Myocyte (in vitro differentiated cells): ENCODE measurements at regions not wholly inside any gene's neighbourhood (a gene's known extent, or its start where the extent isn't known, plus 50 kb on each side); places are given as distances from the start of the nearest gene placed in this dataset.

ENCODE experiments used
- DNase-seq: peaks from one replicate; pipeline ENCODE4 v3.0.0-alpha.2; 2012; ENCODE audit warnings: low read depth

DNA sequence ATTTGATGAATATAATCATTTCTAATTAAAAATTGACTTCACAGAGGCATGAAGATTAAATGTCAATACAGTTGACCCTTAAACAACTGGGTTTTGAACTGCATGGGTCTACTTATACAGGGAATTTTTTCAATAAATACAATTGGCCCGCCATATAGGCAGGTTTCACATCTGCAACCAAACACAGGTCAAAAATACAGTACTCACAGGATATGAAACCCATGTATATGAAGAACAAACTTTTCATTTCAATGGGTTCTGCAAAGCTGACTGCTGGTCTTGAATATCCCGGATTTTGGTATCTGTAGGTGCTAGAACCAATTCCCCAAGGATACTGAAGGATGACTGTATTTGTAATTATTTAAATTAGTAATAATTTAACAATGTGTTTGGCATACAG, 555.6 kb downstream of the EPHA4 start:
- no peak for DNase-seq

DNA sequence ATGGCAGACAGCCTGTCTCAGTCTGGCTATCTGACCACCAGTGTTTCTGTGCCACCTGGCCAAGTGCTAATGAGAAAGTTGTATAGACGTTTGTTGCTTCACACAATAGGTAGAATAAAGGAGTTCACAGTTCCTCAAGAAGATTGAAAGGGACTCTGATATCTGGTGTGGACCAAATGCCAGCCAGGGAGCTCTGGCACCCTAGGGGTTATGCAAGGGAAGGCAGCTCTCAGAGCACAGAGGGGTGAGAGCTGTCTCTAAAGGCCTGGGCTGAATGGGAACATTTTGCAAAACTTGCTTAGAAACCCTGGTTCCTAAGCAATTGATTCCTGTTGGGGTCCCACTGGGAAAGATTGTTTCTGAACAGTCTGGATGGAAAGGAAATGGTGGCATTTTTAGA, 553.8 kb downstream of the EPHA4 start:
- DNase-seq = no peak

DNA sequence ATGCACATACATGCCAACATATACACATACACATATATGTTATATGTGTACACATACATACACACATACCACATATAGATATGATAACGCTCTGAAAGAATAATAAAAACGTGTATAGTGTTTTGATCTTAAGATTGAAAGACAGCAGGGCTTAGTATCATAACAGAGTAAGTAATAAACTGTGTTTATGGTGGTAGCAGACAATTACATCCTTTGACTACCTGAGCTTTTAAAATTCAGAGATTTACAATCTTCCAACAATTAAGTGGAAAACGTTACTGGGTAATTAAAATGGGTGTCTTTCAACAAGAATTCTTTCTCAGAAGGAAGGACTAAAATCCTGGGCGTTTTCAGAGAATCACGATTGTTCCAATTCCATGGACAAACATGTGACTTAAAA, 552.4 kb downstream of the EPHA4 start:
- no peak for DNase-seq

DNA sequence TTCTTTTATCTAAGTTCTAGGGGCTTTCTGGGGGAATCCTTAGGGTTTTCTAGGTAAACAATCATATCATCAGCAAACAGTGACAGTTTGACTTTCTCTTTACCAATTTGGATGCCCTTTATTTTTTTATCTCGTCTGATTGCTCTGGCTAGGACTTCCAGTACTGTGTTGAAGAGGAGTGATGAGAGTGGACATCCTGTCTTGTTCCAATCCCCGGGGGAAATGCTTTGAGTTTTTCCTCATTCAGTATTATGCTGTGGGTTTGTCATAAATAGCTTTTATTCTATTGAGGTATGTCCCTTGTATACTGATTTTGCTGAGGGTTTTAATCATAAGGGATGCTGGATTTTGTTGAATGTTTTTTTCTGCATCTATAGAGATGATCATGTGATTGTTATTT, 549.5 kb downstream of the EPHA4 start:
- no peak for DNase-seq

DNA sequence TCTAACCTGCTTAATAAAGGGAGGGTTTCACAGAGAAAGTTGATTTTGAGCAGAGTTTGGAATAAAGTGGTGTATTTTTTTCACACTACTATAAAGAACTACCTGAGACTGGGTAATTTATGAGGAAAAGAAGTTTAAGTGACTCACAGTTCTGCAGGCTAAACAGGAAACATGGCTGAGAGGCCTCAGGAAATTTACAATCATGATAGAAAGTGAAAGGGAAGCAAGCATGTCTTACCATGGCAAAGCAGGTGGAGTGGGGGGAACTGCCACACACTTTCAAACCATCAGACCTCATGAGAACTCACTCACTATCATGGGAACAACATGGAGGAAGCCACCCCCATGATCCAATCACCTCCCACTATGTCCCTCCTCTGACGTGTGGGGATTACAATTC, 546.7 kb downstream of the EPHA4 start:
- no peak for DNase-seq

DNA sequence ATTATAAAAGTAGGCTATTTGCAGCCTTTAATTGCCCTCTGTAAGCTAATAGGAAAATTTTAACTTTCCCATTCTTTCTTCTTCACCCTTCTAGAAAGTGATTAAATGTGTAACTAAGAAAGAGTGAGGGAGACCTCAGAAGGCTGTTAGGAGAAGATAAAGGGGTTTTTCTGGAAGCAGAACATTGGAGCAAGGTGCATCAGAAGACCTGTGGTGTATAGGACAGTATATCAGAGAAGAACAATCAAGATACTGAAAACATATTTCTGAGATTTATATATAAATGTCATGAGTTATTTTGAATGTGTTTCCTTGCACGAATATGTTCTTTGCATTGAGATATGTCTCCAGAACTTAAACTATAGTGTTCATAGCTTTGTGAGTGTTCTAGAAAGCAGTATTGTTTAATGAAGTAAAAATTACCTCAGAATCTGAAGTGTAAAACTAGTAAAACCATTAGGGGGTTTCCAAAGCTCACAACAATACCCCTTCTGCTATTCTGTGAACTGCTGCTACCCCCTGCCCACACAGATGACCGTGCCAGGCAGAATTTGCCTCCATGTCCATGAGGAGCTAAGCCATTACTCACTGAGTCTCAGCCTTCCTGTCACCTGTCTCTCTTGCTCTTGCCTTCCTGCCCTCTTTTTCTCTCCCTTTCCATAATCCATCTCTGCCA, 537.9 kb downstream of the EPHA4 start:
- no peak for DNase-seq

DNA sequence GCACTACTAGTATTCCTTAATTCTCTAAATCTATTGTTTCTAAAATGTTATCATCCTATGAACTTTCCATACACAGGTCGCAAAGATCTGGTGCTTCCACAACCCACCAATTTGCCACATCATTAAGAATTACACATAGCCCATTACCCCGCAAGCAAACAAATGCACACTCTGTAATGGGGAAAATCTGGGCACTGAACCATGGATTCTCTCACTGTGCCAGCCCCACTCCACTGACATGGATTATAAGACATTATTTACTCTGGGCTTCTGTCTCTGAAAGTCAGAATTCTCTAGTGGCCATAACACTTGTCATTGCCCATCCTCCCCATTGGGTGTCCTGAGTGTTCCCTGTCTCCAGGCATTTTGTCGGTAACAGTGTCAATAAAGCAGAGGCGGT, 537.1 kb downstream of the EPHA4 start:
- DNase-seq = no peak

DNA sequence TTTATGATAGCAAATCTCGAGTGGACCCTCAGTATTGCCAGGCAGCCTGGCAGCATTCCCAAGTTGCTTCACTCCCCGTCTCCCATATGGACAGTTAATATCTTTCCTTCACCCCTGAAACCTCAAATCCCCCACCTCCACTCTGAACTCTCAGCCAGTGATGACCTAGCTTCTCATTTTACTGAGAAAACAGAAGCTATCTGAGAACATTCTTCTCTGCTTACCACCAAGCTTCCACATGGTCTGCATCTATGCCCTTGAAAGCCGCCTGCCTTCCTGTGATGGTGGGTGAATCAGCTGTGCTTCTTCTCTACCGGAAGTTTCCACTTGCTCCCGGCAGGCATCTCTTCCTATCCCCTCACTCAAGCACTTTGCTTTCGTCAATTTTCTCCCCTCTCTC, 529.2 kb downstream of the EPHA4 start:
- peak; percentile 16 for DNase-seq

DNA sequence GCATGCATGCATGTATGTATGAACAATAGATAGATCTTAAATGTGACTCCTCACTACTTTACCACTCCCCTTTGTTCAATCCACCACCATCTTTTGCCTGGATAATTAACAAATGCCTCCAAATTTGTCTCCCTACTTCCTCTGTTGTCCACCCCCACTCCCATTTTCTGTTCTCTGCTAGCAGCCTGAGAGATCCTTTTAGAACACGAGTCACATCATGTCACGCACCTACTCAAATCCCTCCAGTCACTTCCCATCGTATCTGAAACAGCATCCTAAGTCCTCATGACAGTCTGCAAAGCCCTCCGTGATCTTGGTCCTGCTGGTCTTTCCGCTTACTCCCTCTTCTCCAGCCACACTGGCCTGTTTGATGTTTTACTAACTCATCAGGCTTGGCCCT, 527.3 kb downstream of the EPHA4 start:
- DNase-seq = no peak

DNA sequence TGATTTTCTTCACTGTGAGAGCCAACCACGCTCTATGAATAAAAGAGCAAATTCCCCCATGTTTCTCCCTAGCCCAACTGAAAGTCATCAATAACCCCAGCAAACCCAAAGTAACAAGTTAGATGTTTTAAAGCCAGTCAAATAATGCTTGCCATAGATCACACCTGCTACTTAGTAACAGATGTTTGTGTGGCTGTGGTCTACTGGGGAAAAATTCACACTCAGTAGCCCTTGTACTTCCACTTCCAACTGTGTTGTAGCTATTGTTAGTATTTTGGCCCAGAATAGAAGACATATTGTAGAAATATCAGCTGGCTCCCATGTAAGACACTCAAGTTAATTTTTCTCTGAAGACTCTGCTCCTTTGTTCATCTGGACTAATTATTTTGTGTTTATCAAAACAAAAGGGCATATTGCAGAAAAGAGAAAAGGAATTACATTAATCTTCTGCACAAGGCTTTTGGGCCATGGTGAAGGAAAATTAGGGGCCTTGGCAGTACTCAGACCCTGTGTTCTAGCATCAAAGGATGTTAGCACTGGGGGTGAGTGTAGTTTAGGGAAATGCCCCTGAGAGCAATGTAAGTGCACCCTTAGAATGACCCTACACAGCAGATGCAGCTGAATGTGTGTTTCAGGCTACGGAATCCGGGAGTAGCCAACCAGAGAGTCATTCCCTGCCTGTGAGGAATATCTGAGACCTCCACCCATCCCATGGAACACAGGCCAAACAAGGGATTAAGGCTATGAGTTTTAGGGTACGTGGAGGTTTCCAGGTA, 521.9 kb downstream of the EPHA4 start:
- peak; percentile 59 for DNase-seq

DNA sequence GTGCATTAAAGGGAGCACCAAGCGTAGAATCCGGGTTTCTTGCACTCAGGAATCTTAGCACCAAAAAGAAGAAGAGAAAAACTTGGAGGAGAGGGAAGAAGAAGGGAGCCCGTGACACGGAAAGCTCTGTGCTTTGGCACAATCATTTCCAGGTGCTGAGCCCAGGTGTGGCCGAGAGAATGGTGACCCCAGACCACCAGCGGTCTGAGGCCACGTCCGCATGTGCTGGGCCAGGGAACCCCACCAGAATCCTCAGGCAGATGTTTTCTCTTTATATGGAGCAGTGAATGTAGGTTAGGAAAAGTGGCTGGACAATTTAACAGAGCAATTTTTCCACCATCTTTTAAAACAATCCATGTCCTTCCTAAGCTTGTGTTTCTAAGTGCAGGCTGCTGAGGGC, 520.9 kb downstream of the EPHA4 start:
- no peak for DNase-seq

DNA sequence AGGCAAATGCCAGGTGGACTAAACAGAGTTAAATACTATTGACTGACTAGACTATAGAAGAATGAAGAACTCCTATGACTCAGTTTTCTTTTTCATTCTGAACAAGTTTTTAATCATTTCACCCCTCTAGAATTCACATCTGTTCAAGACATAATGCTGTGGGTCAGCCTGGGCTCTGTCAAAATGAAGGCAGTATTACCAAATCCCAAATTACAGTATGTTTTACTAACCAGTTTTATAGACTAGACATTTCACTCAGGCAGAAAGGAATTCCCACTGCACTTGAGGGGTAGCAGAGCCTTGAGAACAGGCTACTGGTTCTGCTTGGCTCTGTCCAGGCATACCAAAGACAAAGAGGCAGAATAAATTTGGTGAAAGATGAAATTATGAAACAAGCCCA, 511.7 kb downstream of the EPHA4 start:
- DNase-seq = no peak

DNA sequence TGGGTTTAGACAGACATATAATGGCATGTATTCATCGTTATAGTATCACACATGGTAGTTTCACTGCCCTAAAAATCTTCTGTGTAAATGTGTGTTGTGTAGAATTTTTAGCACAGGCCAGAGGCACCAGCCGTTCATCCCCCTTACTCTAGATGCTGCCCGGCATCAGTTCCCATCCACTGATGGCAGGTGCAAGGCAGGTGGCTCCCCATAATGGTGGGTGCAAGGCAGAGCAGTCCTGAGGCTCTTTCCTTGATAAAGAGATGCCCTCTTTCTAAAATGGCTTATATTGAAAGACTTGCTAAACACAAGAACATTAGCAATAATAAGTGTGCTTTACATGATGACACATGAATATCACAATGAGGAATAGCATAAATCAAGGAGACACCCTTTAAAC, 508.5 kb downstream of the EPHA4 start:
- DNase-seq = no peak

DNA sequence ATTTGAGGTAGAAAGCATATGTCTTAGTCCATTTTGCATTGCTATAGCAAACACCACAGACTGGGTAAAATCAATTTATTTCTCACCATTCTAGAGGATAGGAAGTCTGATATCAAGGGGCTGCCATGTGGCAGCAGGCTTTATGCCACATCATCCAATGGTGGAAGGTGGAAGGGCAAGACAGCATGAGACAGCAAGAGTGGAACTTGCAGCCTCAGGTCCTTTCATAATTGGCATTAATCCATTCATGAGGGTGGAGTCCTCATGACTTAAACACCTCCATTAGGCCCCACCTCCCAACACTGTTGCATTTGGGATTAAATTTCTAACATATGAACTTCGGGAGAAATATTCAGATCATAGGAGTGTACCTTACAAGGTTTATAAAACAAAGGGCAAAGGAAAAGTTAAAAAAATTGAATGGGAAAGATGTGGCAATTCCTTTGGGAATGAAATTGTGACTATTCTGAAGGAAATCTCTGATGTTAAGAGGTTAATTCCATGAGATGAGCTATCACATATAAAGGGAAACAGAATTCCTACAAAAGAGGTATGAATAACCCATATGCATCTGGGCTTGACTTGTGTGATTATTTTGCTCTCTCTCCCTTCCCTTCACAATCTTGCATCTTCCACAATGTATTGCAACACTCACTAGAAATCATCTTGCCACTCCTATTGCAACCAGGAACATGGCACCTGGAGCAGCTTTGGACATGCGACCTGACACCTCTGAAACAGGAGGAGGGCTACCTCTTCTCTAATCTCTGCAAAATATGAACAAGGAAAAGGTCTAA, 507.8 kb downstream of the EPHA4 start:
- no peak for DNase-seq

DNA sequence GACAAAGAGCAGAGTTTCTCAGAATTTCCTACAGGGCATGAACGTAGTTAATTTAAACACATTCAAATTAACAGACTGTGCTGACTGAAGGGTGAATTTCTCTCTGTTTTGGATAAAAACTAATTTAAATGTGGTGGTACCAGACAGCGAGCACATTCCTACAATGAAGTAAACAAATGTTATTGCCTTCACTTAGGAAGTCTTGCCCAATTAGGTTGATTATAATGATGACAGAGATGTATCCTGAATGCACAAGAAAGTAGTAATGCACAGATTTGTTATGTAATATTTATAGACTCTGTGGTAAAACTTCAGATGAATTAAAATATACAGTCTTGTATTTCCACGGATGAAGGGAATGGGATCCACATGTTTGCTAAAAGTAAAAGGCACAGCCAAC, 507.2 kb downstream of the EPHA4 start:
- no peak for DNase-seq

DNA sequence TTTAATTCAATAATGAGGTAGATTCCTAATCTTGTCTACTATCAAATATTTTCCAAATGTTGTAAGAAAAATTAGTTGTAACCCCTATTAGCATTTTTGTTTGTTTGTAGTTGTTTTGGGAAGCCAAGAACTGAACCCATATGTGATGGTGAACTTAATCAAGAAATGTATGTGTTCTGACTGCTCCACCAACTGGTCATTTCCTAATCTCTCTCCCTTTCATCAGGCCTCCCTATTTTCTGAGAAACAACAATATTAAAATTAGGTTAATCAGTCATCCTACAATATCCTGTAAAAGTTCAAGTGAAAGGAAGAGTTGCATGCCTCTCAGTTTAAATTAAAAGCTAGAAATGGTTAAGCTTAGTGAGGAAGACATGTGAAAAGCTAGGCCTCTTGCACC, 504.0 kb downstream of the EPHA4 start:
- DNase-seq = no peak

DNA sequence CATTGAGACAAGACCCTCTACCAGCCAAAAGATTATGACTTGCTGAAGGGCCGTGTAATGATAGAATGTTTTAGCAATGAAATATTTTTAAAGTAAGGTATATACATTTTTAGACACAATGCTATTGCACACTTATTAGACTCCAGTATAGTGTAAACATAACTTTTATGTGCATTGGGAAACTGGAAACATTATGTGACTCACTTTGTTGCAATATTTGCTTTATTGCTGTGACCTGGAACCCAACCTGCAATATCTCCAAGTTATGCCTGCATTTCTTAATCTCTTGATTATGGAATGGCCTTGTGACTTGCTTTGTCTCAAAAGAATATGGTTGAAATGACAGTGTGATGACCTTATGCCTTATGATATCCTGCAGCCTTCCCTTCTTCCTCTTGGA, 502.0 kb downstream of the EPHA4 start:
- no peak for DNase-seq

DNA sequence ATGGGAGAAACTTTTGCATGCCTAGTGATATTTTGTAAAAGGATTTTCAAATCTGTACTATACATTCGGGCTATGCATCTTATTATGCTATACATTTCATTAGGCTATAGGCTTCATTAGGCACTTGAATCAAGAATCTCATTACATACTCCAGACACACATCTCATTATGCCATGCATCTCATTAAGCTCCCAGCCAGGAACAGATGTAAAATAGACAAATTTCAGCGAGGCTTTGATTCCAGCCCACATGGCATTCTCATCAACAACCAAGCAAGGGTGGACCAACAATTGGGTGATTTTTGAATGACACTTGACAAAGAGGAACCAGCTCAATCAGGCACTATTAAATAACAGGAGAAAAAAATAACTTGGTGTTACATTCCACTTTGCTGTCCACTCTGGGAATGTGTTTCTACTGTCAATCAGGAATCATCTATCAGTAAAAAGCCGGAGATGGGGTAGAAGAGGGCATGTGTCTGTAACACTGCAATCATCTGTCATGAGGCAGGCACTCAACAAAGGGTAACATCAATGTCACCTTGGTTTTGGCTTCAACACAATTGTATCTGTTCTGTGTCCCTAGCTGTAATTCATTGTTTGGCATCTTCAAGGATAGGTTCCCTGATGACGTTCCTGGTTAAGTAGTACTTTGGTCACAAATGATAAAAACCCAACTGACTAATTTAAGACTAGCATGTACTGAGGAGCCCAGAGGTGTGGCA, 498.6 kb downstream of the EPHA4 start:
- DNase-seq = no peak

DNA sequence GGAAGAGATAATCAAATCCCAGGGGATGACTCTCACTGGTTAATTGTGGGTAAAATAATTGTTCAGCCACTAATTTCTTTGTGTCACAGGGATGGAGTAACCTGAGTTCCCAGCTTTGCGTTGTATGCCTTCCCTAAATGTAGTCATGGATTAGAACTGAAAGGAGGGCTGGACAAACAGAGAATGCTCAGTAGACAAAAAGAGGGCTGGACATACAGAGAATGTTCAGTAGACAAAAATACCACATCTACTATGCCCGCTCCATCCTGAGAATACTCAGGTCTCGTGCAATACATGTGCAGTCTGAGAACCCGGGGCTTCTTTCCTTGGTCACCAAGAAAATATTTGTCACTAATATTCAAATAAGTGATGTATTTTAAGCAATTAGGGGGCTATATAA, 497.9 kb downstream of the EPHA4 start:
- no peak for DNase-seq

DNA sequence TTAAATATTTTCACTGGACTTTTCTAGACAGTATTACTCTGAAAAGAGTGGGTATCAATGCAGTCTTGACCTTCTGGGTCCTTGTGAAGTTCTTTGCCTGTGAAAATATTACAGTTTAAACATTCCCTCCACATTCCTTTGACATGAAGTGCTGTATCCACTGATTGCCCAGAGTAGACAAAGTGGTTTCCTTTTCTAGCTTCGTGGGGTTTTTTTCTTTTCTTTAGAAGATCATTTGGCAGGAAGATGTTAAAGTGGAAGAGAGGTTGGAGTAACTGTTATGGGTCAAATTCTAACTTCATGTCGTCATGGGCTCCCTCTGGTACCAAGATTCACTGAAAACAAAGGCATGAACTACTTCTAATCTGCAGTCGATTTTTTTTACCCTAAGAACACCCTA, 496.9 kb downstream of the EPHA4 start:
- peak; percentile 28 for DNase-seq

DNA sequence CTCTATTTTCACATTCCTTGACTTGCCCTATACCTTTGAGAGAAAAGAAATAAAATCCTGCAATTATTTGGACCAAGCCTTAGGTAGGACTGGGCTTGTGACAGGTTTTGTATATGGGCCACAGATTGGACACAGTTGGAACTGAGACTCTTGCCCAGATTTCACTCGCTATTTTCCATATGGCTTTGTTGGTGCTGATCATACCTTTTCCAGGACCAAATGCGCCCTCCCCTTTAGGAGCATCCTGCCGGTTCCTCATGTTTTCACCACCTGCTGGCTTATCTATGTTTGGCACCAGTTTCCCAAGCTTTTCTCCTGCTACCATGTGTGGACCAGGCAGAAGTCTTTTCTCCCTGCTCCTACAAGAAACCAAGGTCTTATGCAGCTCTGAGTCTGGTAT, 494.9 kb downstream of the EPHA4 start:
- DNase-seq = no peak

DNA sequence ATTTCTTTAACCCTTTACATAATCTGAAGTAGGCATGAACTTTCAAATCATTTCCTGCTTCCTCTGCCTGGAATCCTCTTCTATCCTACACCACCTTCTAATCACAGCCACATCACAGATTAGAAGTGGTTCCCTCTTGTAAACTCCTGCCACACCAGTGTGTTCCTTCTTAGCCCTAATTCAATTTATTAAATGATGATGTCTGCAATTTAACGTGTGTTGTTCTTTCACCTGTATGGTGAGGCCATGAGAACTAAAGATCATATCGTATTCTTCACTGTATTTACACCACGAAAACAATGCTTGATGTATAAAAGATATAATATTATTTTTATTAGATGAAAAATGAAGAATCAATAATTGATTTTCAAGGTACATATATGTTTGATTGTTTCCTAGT, 494.3 kb downstream of the EPHA4 start:
- no peak for DNase-seq
